ENCODE measurements at regions not wholly inside any gene's neighbourhood (a gene's known extent, or its start where the extent isn't known, plus 50 kb on each side); places are given as distances from the start of the nearest gene placed in this dataset.

- ATAC-seq (no peak), DNase-seq (no peak)
- intact Hi-C loops (cut with DNase I, micrococcal nuclease): no loop called here
These were observed 142.8 kb upstream of the IQSEC1 start for GRCh38 chr3:13215940-13216546.

GRCh38 chr3:13214847-13215472 is 141.7 kb upstream of the IQSEC1 start:
- ATAC-seq (no peak), DNase-seq (no peak)
- intact Hi-C loops (cut with DNase I, micrococcal nuclease): no loop called here

- intact Hi-C loops (cut with DNase I, micrococcal nuclease): no loop called here
- DNase-seq (no peak), ATAC-seq (no peak)
These were observed 140.9 kb upstream of the IQSEC1 start for GRCh38 chr3:13213911-13214846.

DNA sequence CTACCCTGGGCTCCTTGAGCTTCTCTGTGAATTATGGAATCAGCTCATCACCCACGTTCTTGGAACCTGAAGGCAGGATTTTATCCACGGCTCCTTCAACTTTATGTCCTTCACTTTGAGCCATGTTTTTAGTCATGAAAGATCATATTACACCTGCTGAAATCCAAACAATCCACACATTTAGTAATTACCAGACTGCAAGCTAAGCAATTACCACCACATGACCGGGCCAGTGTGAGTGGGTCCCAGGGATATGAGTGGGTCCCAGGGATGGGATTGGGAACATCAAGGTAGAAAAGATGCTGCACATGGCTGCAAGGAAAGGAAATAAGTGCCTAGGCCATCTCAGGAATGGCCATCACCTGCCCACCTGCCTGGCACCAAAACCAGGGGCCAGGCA is 140.3 kb upstream of the IQSEC1 start:
- no peak for DNase-seq
- intact Hi-C loops (cut with DNase I, micrococcal nuclease): no loop called here
- no peak for ATAC-seq

GRCh38 chr3:13211605-13212210 is 138.5 kb upstream of the IQSEC1 start:
- ATAC-seq (no peak), DNase-seq (no peak)
- intact Hi-C loops (cut with DNase I, micrococcal nuclease): no loop called here

GRCh38 chr3:13210221-13210975 is 137.2 kb upstream of the IQSEC1 start:
- intact Hi-C loops (cut with DNase I, micrococcal nuclease): no loop called here
- DNase-seq: no peak

DNA sequence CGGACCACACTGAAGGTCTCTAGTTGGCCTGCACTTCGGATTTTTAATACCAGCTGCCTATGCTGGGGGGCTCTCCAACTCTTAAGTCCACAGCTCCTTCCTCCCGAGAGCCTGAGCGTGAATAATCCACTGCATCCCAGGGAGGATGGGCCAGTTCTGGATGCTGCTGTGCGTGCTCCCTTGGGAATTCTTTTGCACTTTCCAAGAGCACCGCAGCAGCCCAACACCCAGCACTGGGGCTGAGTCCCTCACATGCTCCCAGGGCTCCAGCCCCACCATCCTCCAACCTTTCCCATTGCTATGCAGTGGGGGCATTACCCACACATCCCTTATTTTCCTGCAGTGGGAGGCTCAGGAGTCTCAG is 136.4 kb upstream of the IQSEC1 start:
- ATAC-seq (no peak), DNase-seq (no peak)
- intact Hi-C loops (cut with DNase I, micrococcal nuclease): no loop called here

More at GRCh38 chr3:13210221-13210975, 137.2 kb upstream of the IQSEC1 start:
- ATAC-seq: no peak

DNA sequence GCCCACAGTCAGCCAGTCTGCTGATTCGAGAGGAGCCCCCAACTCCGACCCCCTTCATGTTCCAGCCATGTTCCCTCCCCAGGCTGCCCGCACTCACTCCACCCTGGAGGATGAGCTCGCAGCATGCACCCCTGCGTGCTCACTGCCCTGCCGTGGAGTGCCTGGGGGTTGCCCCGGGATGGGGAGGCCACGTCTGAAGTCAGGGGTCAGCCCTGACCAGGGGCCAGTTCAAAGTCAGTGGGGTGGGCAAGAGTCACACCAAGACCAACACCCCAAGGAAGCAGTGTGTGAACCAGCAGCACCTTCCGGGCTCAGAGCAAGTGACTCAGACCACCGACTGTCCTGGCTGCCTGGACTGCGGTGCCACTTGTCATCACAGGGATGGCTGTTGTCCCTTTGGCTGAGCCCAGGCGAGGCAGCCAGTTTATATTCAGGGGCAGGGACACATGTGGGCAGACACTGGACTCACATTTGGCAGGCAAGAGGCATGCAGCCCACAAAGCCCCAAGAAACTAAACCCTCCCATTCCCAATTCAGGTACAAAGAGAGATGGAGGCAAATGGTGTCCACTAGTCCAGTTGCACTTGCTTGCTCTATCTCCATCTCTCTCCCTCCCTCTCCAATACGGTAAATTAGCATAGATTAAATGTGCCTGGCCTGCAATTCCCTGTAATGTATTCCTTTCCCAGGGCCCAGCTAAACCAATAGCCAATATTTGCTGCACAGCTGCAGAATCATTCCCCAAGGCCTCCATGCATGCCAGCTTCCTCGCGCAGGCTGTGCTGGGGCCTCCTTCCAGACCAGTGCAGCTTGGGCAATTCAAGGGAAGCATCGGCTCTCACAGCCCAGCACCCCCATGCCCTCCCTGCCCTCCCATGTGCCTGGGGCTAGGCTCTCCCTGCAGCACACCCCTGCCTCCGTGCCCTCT is 135.7 kb upstream of the IQSEC1 start:
- DNase-seq (no peak), ATAC-seq (no peak)
- intact Hi-C loops (cut with DNase I, micrococcal nuclease): no loop called here

- DNase-seq (no peak), ATAC-seq (no peak)
- intact Hi-C loops (cut with DNase I, micrococcal nuclease): no loop called here
These were observed 134.9 kb upstream of the IQSEC1 start for GRCh38 chr3:13207975-13208705.

DNA sequence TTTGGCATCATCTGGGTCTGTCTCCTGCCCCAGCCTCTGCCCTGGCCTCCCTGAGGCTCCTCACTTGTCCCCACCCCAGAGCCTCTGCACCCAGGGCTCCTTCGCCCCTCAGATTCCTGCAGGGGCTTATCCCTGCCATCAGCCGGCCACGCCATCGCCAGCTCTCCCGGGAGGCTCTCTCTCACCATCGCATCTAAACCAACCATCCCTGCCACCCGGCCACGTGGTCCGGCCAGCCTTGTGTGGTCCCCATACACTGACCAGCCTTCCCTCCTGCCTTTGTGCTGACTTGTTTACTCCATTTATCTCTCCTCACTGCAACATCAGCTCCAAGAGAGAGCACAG is 134.3 kb upstream of the IQSEC1 start:
- no peak for ATAC-seq
- no peak for DNase-seq
- intact Hi-C loops (cut with DNase I, micrococcal nuclease): no loop called here

DNA sequence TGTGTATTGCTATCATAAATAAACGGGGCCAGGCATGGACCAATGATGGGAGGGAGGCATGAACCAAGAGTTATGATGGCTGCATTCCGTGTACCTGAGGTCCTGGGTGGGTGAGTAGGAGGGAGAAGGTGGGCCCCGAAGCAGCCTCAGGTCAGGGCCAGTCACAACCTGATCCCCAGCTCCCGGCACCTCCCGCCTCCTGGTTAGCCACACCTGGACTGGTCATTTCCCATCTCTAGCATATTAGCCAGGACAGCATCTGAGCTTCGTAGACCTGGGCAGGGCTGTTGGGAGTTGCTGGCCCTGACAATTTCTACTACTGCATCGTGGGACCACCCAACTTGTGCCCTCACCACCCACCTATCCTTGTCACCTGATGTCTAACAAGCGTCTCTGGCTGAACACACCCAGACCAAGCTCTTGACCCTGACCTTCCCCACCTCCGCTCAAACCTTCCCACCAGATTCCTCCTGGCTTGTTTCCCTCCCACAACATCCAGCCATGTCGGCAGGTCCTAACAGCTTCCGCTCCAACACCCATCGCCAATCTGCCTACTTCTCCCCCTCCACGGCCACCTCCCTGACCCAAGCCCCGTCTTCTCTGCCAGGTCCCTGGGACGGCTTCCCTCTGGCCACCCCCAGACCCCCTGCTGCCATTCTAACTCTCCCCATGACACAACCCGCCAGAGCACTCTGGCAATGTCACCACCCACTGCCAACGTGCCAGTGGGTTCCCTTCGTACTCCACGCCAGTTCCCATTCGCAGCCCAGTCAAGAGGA is 133.8 kb upstream of the IQSEC1 start:
- intact Hi-C loops (cut with DNase I, micrococcal nuclease): no loop called here
- DNase-seq (no peak), ATAC-seq (no peak)

DNA sequence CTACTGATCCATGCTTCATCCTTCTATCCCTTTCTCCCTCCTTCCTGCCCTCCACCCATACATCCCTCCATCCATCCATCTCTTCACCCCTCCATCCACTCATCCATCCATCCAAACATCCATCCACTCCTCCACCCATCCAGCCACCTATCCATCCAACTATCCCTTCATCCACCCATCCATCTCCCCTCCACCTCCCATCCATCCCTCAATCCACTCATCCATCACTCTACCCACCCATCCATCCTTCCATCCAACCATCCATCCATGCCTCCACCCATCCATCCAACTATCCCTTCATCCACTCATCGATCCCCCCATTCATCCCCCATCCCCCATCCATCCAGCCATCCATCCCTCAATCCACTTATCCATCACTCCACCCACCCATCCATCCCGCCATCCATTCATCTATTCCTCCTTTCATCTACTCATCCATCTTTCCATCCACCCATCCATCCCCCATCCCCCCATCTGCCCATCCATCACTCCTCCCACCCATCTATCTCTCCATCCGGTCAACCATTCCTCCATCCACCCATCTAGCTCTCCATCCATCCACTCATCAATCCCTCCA is 132.4 kb upstream of the IQSEC1 start:
- intact Hi-C loops (cut with DNase I, micrococcal nuclease): no loop called here
- no peak for DNase-seq
- ATAC-seq: no peak

- no peak for DNase-seq
- intact Hi-C loops (cut with DNase I, micrococcal nuclease): no loop called here
- ATAC-seq: no peak
These were observed 130.9 kb upstream of the IQSEC1 start for GRCh38 chr3:13204177-13204581.

- no peak for ATAC-seq
- intact Hi-C loops (cut with DNase I, micrococcal nuclease): no loop called here
These were observed 130.4 kb upstream of the IQSEC1 start for GRCh38 chr3:13203398-13204176.

DNA sequence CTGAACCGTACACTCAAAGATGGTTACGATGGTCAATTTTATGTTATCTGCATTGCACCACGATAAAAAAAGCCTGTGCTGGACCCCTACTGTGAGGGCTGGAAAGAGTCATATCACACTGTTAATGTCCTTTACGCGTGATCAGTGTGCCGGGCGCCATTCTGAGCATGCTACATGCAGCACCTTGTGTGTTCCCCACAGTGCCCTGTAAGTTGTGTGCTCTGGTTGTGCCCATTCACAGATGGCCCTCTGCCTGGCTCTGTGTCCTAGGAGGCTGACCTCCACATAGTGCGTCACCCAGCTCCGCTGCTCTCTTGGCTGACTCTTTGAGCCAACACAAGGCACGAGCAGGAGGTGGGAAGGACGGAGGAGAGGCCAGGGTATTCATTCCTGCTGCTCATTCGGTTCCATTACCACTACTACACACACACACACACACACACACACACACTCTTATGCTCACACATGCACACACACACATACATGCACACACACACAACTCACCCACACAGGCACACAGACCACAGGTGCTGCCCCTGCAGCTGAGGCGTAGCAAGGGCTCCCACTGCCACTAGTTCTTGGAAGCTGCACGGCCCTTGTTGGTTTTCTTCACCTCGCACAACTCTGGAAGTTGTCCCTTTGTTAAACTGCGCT is 129.6 kb upstream of the IQSEC1 start:
- ATAC-seq (no peak), DNase-seq (no peak)
- intact Hi-C loops (cut with DNase I, micrococcal nuclease): no loop called here

More at GRCh38 chr3:13203398-13204176, 130.4 kb upstream of the IQSEC1 start:
- no peak for DNase-seq
